ENCODE measurements at regions not wholly inside any gene's neighbourhood (a gene's known extent, or its start where the extent isn't known, plus 50 kb on each side); places are given as distances from the start of the nearest gene placed in this dataset.

GRCh38 chr10:28370107-28370835, 67.4 kb upstream of the MPP7 start:
- no peak for FAIRE-seq

More at GRCh38 chr10:28370107-28370835, 67.4 kb upstream of the MPP7 start:
- ATAC-seq (no peak), DNase-seq (ENCODE audit: low spot score) (no peak)
- WGBS (ENCODE audit: low lambda C conversion rate) = 97% methylated on average over 2 of the region's 2 CpGs
- ChIA-PET POLR2A (no interaction called here), CTCF (ENCODE audit: low intra/inter-chr PET ratio, low total read pairs) (no interaction called here)
- no peaks in the 10 kb centered on the region for H3K79me2 ChIP-seq (ENCODE audit: insufficient read depth, low read length)
- no peak overlapping the region for H2AFZ ChIP-seq (ENCODE audit: low read length)
- intact Hi-C loops (cut with micrococcal nuclease; ENCODE audit: unreplicated experiment) = no loop called here
- no peak overlapping the region for H3K4me3 ChIP-seq (replicated peaks in 1 of 3; ENCODE audit: insufficient read depth in 1 of 3, low read depth in 2 of 3, low read length in 3 of 3)
- in situ Hi-C loops (cut with HindIII; ENCODE audit: extremely low pct_ligation_motif_present, low pct_unique_long_range_greater_than_20kb) = no loop called here
- no TSS peak for BruUV-seq (replicated peaks)
- H3K27me3 ChIP-seq (ENCODE audit: control insufficient read depth in 1 of 2, insufficient read depth in 2 of 2, low read length in 2 of 2) = no peaks in the 10 kb centered on the region
- H3K36me3 ChIP-seq (replicated peaks in 1 of 2; ENCODE audit: control insufficient read depth in 1 of 2, insufficient read depth in 2 of 2, low read length in 2 of 2) = no peaks in the 10 kb centered on the region
- no peaks in the 10 kb centered on the region for H4K20me1 ChIP-seq (ENCODE audit: insufficient read depth, low read length)
- no peaks in the 10 kb centered on the region for H3K9me3 ChIP-seq (ENCODE audit: low read length)
- TF ChIP-seq ZNF605 (CRISPR knock-in tag; IDR thresholded peaks at IDR 0.05) = no peak
- TF ChIP-seq AKAP8 (CRISPR knock-in tag; IDR thresholded peaks at IDR 0.05) = no peak
- no peak for TF ChIP-seq ZNF75D (CRISPR knock-in tag; IDR thresholded peaks at IDR 0.05; ENCODE audit: borderline replicate concordance)
- no peak for TF ChIP-seq NFIC (IDR thresholded peaks at IDR 0.05; ENCODE audit: low read length)
- no peak for TF ChIP-seq MEIS2 (CRISPR knock-in tag; IDR thresholded peaks at IDR 0.05)
- TF ChIP-seq FOXC1 (CRISPR knock-in tag; IDR thresholded peaks at IDR 0.05; ENCODE audit: borderline replicate concordance) = no peak
- TF ChIP-seq LBX2 (CRISPR knock-in tag; IDR thresholded peaks at IDR 0.05; ENCODE audit: borderline replicate concordance) = no peak
- no peak for TF ChIP-seq ZZZ3 (CRISPR knock-in tag; IDR thresholded peaks at IDR 0.05; ENCODE audit: borderline replicate concordance)
- TF ChIP-seq TERF1 (CRISPR knock-in tag; IDR thresholded peaks at IDR 0.05) = no peak
- TF ChIP-seq PATZ1 (CRISPR knock-in tag; IDR thresholded peaks at IDR 0.05) = no peak
- no peak for TF ChIP-seq HHEX (CRISPR knock-in tag; IDR thresholded peaks at IDR 0.05)
- TF ChIP-seq MATR3 (CRISPR knock-in tag; IDR thresholded peaks at IDR 0.05) = no peak
- no peak for TF ChIP-seq SATB2 (CRISPR knock-in tag; IDR thresholded peaks at IDR 0.05)
- TF ChIP-seq ZNF362 (CRISPR knock-in tag; IDR thresholded peaks at IDR 0.05; ENCODE audit: borderline replicate concordance) = no peak
- no peak for TF ChIP-seq AGO2 (optimal IDR thresholded peaks at IDR 0.05; ENCODE audit: low read depth, low read length)
- TF ChIP-seq GMEB1 (CRISPR knock-in tag; IDR thresholded peaks at IDR 0.05; ENCODE audit: borderline replicate concordance) = no peak
- TF ChIP-seq MEIS1 (CRISPR knock-in tag; IDR thresholded peaks at IDR 0.05; ENCODE audit: borderline replicate concordance) = no peak
- TF ChIP-seq BRCA1 (CRISPR knock-in tag; IDR thresholded peaks at IDR 0.05) = no peak
- H3K27ac ChIP-seq (ENCODE audit: extremely low read length, insufficient read depth, low read length) = no peak overlapping the region
- H3K9ac ChIP-seq (ENCODE audit: insufficient read depth, low read depth, low read length) = no peak overlapping the region
- H3K4me2 ChIP-seq (ENCODE audit: low read depth, low read length) = no peak overlapping the region
- H3K4me1 ChIP-seq (ENCODE audit: insufficient read depth, low read length) = peaks cover 53% of the 10 kb centered on the region

All from HepG2 (cell line).